Upper lobe of left lung (tissue), 6 donors: ENCODE measurements at regions not wholly inside any gene's neighbourhood (a gene's known extent, or its start where the extent isn't known, plus 50 kb on each side); places are given as distances from the start of the nearest gene placed in this dataset.

Experiments used
- ATAC-seq, 2 donors: fragments of 200-7000 bp; cut with Tn5 transposase; one replicate each; pipeline ENCODE4 v1.9.1; 2022; ENCODE audit warnings: mild to moderate bottlenecking in 2 of 2, moderate library complexity in 2 of 2; ENCODE audit not compliant: low FRiP score in 2 of 2
- DNase-seq, 2 donors: peaks; one replicate each; pipeline ENCODE4 v3.0.0-alpha.2; 2019 to 2020
- H3K27ac ChIP-seq, 4 donors: fragments of 200-600 bp; sonication (generic); one replicate each; pipeline ENCODE4 v1.5.1; 2016 to 2019
- H3K27me3 ChIP-seq, 4 donors: fragments of 200-600 bp; sonication (generic); one replicate each; pipeline ENCODE4 v1.5.1; 2017 to 2019
- H3K36me3 ChIP-seq, 4 donors: fragments of 200-600 bp; sonication (generic); one replicate each; pipeline ENCODE4 v1.5.1; 2016 to 2019
- H3K4me1 ChIP-seq, 4 donors: fragments of 200-600 bp; sonication (generic); one replicate each; pipeline ENCODE4 v1.5.1; 2018 to 2019
- H3K4me3 ChIP-seq, 4 donors: fragments of 200-600 bp; sonication (generic); one replicate each; pipeline ENCODE4 v1.5.1; 2017 to 2019; ENCODE audit warnings: mild to moderate bottlenecking in 2 of 4, moderate library complexity in 1 of 4
- H3K9me3 ChIP-seq, 4 donors: fragments of 200-600 bp; sonication (generic); one replicate each; pipeline ENCODE4 v1.5.1; 2018 to 2019
- CTCF ChIP-seq, 6 experiments: fragments of 450-650 bp in 4 of 6; fragments of 200-600 bp in 2 of 6; sonication (generic) in 2 of 6; IDR thresholded peaks; one replicate each; pipeline ENCODE4 v1.5.1; 2016 to 2019; ENCODE audit warnings: antibody characterized with exemption in 6 of 6
- EP300 ChIP-seq, 4 donors: sonication (generic); formaldehyde crosslinking; IDR thresholded peaks; one replicate each; pipeline ENCODE4 v1.5.1; 2017; ENCODE audit warnings: antibody characterized with exemption in 4 of 4, control low read depth in 2 of 4
- POLR2A ChIP-seq, 4 donors: fragments of 450-650 bp; IDR thresholded peaks; one replicate each; pipeline ENCODE4 v1.5.1; 2016 to 2017; ENCODE audit warnings: antibody characterized with exemption in 4 of 4, mild to moderate bottlenecking in 2 of 4
- POLR2AphosphoS5 ChIP-seq, 2 donors: sonication (generic); formaldehyde crosslinking; IDR thresholded peaks; one replicate each; pipeline ENCODE4 v1.5.1; 2017; ENCODE audit warnings: antibody characterized with exemption in 2 of 2
- WGBS, 2 donors: methylation state at CpG; one replicate each; pipeline ENCODE4 v1.1.5; 2017 to 2018; 5-methylcytosine and 5-hydroxymethylcytosine counted together
- donor health status: DM: no; HTN: no; CAD: no; lungs with moderate emphysema.
- donor health status: DM: no; HTN: yes; CAD: no; lungs with severe emphysema.

GRCh38 chr2:226098861-226099745, 699.6 kb downstream of the NYAP2 start:
- DNase-seq (no peak), ATAC-seq (no peak)
- TF ChIP-seq CTCF (IDR thresholded peaks at IDR 0.05) (no peak), POLR2A (IDR thresholded peaks at IDR 0.05) (no peak), POLR2AphosphoS5 (IDR thresholded peaks at IDR 0.05) (no peak), EP300 (IDR thresholded peaks at IDR 0.05) (no peak)
- no peak overlapping the region for H3K27ac ChIP-seq
- 27 to 61% methylated on average over 1 of the region's 1 CpG for WGBS, 2 donors
- H3K9me3 ChIP-seq, result no peaks in the 10 kb centered on the region
- H3K27me3 ChIP-seq, result no peaks in the 10 kb centered on the region
- H3K4me3 ChIP-seq, result no peak overlapping the region
- H3K4me1 ChIP-seq, result no peaks in the 10 kb centered on the region
- H3K36me3 ChIP-seq, result no peaks in the 10 kb centered on the region

GRCh38 chr2:226095058-226095457, 695.5 kb downstream of the NYAP2 start:
- DNase-seq (no peak), ATAC-seq (no peak)
- H3K4me1 ChIP-seq, result no peaks in the 10 kb centered on the region
- no peak overlapping the region for H3K4me3 ChIP-seq
- H3K27me3 ChIP-seq, result no peaks in the 10 kb centered on the region
- H3K36me3 ChIP-seq, result no peaks in the 10 kb centered on the region
- no peak for TF ChIP-seq POLR2AphosphoS5 (IDR thresholded peaks at IDR 0.05)
- no peak for TF ChIP-seq EP300 (IDR thresholded peaks at IDR 0.05)
- no peak for TF ChIP-seq POLR2A (IDR thresholded peaks at IDR 0.05)
- TF ChIP-seq CTCF (IDR thresholded peaks at IDR 0.05), result no peak
- H3K9me3 ChIP-seq, result no peaks in the 10 kb centered on the region
- 89 to 95% methylated on average over 1 of the region's 1 CpG for WGBS, 2 donors
- H3K27ac ChIP-seq, result no peak overlapping the region

- ATAC-seq, result no peak
- TF ChIP-seq EP300 (IDR thresholded peaks at IDR 0.05) (no peak), POLR2A (IDR thresholded peaks at IDR 0.05) (no peak), CTCF (IDR thresholded peaks at IDR 0.05) (no peak), POLR2AphosphoS5 (IDR thresholded peaks at IDR 0.05) (no peak)
- Histone ChIP-seq H3K36me3 (no peaks in the 10 kb centered on the region), H3K4me1 (no peaks in the 10 kb centered on the region), H3K27ac (no peak overlapping the region), H3K4me3 (no peak overlapping the region), H3K9me3 (no peaks in the 10 kb centered on the region), H3K27me3 (no peaks in the 10 kb centered on the region)
- WGBS, 2 donors, result 74 to 79% methylated on average over 2 of the region's 2 CpGs
- no peak for DNase-seq
These were observed 693.9 kb downstream of the NYAP2 start for GRCh38 chr2:226093364-226093763.

- peak in 1 of 2 donors; percentile 29 for DNase-seq
- H3K27me3 ChIP-seq, result no peaks in the 10 kb centered on the region
- no peaks in the 10 kb centered on the region for H3K4me1 ChIP-seq
- no peak overlapping the region for H3K27ac ChIP-seq
- 54 to 68% methylated on average over 2 to 3 of the region's 3 CpGs for WGBS, 2 donors
- no peak for ATAC-seq
- no peaks in the 10 kb centered on the region for H3K36me3 ChIP-seq
- TF ChIP-seq CTCF (IDR thresholded peaks at IDR 0.05) (no peak), POLR2AphosphoS5 (IDR thresholded peaks at IDR 0.05) (no peak), POLR2A (IDR thresholded peaks at IDR 0.05) (no peak), EP300 (IDR thresholded peaks at IDR 0.05) (no peak)
- H3K9me3 ChIP-seq, result no peaks in the 10 kb centered on the region
- H3K4me3 ChIP-seq, result no peak overlapping the region
These were observed 688.8 kb downstream of the NYAP2 start for GRCh38 chr2:226088366-226088674.
